ENCODE measurements at regions not wholly inside any gene's neighbourhood (a gene's known extent, or its start where the extent isn't known, plus 50 kb on each side); places are given as distances from the start of the nearest gene placed in this dataset.

DNA sequence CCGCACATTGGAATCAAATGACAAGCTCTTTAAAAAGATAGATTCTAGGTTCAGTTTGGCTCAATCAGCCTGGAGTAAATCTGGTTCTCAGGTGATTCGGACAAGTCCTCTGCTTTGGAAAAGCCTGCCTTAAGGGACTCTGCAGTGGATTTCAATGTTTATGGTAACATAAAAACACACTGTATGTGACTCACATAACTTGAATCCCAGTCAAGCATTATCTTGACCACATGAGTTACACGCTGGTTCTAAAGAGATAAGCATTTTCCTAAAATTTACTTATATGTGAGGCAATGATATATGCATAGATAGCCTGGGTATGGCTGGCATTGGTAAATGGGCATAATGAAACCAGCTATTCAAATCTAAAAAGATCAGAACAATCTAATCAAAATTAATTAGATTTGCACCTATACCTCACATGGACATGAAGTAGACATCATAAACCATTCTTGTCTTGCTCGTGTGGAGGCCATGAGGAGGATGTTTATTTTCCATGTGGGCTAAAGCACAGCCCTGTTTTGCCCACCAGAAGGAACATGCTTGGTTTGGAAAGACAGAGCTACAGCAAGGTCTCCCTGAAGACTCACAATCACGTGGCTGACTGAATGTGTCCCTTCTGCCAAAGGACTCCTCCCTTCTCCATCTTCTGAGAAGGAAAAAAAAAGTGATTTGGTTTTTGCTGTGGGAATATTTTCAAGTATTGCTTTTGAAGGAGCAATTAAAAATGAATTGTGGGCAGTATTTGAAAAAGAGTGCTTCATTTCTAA, 351.7 kb downstream of the DIRAS2 start:
- DNase-seq = no peak

DNA sequence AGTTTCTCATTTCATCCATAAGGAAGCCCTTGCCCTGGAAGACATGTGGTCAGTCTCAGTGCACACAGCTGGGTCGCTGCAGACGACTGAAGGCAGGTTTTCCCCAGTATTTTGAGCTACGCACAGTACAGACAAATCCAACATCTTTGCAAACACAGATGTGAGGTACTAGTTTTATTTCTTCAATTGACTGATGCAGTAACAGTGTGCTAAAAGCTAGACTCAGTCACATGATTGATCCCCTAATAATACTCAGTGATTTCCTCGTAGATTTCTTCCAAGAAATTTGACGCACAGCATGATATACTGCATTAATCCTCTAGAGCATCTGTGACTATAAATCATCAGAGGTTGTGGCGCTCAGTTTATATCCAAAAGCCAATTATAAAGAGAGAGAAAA, 346.1 kb downstream of the DIRAS2 start:
- no peak for DNase-seq

DNA sequence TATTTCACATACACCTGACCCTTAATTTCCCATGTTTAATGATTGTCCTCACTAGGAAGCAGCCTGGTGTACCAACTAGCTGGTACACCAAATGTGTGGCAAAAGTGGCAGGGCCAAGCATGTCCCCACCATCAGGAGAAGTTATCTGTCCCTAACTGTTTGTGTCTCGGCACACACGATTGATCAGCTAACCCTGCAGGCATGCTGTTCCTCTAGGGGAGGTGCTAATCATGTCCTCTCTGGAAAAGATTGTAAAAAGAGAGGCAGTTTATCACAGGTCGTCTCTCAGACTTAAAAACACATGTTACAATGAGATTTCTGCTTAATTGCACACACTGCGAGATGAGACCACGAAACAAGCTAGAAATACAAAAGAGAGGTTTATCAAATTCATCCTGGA, 342.7 kb downstream of the DIRAS2 start:
- DNase-seq = no peak

DNA sequence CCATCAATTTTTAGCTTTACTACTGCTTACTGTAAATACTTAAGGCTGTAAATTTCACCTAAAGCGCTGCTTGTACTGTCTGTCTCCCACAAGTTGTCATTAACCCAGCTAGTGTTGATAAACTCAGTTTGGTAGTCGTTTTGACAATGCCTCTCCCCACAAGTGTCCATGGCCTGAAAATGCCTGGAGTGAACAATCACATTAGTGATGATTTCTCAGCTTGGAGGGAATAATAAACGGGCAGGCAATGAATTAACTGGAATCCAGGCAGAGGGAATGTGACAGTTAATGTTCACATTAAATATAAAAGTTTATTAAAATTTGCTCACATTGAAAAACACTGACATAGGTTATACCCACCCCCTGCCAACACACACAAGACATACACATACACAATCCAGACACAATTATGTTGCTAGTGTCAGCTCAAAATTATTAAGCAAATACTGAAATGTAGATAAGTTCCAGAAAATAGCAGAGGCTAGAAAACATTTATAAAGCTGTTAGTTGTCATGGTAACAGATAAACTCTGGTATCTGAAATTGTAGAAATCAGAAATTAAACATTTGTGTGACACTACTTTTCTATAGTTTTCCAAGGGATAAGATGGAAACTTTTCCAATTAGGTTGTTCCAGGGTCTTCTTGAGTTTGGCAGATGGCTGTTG, 341.9 kb downstream of the DIRAS2 start:
- DNase-seq = no peak

DNA sequence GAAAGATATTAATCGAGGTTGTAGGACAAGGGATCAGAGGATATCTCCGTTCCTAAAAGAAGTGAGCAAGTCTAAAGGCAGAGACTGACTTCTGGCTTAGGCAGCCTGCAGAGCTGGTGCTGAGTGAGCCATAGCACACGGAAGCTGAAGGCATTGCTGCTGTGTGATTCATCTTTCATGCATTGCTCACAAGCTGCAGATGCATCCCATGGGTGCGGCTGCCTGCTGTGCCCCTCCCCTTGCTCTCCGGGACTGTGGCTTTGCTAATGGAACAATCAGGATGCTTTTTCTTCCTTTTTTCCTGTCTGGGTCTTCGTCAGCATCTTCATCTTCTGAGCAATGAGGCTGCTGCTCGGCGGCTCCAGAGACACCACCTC, 341.4 kb downstream of the DIRAS2 start:
- DNase-seq = no peak

DNA sequence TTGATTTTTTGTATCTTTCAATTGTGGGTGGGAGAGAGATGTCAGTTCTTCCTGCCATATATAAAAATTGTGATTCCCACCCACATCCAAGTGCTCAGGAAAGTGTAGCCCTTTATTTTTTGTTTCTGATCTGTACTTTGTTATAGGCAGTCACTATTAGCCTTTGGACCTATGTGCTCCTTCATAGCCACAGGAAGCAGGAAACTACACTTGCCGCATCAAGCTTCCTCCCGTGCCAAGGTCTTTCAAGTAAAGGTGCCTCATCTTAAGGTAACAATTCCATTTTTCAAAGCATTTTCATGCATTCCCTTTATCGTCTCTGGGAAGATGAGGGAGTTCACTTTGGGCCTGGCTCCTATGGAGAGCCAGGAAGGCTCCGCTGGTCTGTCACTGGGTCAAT, 339.0 kb downstream of the DIRAS2 start:
- DNase-seq = no peak

DNA sequence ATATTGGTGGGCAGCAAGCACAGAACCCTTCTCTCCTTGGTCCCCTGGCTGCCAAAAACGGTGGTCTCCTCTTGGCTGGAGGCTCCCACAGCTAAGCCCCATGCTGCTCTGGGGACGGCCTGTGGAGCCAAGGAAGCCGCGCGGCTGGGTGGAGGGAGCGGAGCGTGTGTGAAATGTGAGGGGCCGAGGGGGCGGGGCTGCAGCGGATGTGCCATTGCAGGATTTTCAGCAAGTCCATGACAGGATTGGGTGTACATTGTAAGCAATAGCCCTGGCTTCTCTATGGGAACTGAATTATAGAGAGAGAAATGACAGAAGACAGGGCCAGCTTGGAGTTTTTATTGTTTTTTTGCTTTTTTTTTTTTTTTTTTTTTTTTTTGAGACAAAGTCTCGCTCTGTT, 336.5 kb downstream of the DIRAS2 start:
- DNase-seq = no peak

DNA sequence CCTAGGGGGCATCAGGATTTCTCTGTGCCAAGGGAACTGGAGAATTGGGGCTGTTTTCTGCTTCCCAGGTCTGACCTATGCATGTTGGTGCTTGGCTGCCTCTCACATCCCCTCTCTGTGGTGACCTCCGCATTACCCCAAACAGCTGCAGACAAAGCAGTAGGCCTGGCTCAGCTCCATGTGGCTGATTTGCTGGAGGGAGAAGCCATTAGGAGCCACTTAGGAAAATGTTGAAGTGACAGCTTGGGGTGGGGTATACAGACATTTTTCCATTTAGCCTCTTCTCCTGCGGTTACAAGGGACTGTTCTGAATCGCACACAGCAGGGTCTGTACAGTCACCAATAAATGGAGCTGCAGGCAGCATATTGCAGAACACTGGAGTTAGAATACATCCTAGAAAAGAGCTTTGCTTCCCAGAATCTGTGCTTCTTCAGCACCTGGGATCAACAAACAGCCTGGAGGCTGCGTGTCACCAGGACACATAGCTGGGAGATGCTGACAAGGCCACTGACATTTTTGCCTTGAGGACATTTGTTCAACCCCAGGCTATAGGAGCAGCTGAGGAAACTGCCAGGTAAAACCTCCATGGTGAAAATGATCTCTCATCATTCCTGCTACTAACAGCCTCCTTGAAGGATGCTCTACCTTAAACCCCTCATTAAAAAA, 335.3 kb downstream of the DIRAS2 start:
- no peak for DNase-seq

DNA sequence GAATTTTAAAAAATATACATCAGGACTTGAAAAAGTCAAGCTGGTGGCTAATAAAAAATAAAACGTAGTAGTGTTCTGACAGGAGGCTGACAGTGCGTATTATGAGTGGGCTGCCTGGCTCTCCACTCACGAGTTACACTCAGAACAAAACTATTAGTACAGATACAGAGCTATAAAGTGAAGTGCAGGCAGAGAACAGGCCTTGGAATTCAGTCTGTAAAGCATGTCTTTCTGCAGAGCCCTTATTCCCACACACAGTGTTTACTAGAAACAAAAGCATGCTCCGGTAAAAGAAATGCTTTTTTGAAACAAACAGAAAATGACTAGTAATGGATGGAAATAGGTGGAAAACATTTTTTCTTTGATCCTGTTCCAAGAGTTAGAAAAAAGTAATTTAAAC, 334.7 kb downstream of the DIRAS2 start:
- DNase-seq = no peak

DNA sequence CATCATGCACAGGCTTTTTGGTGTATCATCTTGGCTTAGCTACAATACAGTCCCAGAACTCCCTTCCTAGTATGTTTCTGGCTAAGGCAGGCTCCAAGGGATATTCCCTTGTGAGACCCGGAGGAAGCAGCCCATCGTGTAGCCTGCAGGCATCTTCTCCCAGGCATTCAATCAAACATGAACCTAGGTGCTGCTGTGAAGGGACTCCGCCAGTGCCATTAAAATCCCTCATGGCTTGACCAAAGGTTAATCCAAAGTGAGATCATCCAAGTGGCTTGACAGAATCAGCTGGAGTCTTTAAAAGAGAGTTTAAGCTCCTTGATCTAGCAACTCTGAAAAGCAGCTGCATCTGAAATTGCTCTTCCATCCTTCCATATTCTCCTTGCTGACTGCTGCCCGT, 333.9 kb downstream of the DIRAS2 start:
- no peak for DNase-seq

DNA sequence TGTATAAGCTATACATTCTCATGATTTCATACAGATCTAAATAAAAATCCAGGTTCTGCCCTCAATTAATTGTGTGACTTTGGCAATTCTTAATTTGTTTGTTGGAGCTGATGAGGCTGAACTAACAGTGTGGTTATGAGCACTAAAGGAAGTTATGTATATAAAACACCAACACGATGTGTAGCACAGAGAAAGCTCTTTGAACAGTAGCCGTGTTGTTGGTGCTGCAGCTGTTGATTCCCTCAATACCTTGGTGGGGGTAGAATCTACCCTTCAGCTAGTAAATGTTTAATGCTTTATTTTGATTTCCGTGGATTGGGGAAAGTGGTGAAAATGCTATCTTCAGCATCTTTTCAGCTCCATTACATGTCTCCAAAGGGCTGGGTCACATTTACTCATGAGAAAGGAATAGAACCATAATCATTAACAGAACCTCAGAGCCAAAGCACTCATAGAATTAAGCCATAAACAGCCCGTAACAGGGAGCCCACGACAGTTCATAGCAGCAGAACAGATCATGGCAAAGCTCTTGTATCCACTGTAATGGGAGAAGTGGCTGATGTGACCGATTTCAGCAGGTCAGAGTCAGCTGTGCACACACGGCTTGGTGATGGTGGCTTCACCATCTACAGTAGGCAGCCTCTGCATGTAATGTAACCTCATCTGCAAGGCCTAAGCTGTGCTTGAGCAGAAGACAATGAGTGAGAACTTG, 332.7 kb downstream of the DIRAS2 start:
- DNase-seq = no peak

DNA sequence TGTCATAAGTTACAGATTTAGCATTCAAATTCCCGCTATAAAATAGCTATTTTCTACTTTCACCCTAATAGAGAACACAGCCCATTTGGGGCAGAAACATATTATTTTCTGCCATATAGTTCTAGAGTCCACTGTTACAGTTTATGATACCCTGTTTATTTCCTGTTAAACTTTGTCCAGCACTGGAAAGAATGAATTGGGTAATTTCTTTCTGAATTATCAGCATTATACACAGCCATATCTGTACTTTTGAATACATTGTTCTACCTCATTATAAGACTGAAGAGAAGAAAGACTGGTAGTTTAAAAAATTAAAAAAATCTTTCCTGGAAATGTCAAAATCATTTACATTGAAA, 332.1 kb downstream of the DIRAS2 start:
- DNase-seq = no peak

DNA sequence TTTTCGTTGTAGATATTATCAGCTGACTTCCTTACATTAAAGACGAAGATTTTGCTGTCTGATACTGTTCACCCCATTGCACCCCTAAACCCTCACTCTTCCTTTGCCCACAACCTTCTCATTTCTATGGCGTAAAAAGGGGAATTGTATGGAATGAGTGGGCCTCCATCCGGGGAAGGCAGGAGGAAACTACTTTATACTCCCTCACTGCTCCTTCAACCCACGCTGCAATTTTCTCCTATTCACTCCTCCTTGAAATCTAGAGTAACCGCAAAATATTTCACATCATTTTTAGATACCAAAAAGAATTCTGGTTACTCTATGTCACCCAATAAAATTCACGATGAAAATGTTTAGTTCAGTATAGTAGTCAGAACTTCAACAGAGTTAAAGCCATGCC, 330.8 kb downstream of the DIRAS2 start:
- DNase-seq = no peak

DNA sequence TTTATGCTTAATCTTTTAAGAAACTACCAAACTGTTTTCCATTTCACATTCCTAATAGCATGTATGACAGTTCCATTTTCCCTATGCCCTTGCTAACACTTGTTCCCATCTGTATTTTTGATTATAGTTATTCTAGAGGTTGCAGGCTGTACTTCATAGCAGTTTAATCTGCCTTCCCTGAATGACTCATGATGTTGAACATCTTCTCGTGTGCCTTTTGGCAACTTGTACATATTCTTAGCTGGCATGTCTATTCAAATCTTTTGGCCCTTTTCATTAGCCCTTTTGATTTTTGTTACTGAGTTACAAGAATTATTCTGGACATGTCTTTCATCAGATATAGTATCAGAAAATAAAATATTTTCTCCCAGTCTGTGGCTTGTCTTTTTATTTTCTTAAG, 320.3 kb downstream of the DIRAS2 start:
- no peak for DNase-seq

DNA sequence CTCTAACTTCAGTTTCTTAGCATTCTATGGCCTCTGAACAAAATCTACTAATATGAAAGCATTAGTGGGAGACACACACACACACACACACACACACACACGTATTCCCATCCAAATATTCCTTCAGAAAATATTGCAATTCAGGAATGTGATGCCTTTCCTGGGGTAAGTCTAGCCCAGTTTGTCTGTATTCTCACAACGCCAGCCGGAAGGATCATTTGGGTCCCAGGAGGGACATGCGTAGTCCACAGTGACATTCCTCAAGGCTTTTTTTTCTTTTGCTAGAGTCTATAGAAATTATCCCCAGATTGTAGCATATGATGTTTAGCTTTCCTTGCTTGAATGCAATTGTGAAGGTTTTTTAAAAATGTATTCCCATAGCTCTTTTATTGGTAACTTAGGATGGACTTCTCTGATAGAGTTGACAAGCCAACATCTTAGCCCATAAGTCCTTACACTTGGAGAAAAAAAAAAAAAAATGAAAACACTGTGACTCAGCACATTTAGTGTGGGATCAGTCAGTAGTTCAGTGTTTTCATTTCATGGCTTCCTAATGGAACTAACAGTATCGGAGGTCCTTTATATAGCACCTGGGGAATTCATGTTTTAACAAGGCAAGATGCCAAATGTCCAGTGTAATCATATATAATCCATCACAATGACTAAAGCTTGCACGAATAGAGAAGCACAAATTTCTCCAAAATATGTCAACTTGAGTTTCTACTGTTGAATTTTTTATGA, 316.5 kb downstream of the DIRAS2 start:
- DNase-seq = no peak

DNA sequence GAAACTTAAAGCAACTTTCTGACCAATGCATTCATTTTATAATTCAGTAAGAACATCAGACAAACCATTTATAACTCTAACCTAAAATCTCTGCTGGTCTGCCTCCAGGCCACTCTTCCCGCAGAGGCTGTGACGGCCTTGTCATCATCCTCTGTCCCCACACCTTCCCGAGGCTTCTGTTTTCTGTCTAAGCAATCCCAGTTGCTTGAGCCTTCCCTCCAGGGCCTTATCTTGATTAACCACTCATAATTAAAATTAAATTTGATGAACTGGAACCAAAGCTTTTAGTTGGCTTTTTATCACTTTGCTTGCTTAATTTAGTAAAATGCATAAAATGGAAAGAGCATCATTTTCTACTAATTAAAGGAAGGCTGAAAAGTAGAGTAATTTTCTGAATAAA, 312.4 kb downstream of the DIRAS2 start:
- DNase-seq = no peak

DNA sequence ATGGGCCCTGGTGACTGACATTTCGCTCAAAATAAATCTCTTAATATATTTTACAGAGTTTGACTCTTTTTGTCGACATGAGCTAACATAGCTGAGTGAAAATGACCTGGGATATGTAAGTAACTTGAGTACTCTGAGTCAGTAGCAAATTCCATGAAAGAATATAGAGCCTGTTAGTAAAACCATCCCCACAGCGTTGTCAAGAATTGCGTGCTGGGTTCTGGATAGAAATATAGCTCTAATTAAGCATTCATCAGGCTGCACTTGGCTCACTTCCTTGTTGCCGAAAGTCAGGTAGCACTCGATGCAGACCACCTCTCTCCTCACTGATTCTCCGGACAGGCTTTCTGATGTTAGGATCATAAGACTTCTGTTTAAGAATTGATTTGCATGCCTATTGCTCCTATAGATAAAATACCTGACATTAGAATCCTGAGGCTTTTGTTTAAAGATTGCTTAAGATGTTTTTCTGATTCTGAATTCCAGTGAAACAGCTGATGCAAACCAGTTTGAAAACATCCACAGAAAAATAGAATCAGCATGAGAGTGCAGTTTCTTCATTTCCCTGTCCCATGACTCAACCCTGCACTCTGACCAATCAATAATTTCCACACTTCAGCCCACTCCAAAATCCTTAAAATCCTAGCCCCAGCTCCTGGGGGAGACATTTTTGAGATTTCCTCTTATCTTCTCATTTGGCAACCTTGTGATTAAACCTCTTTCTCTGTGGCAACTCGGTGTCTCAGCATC, 310.6 kb downstream of the DIRAS2 start:
- DNase-seq = no peak

DNA sequence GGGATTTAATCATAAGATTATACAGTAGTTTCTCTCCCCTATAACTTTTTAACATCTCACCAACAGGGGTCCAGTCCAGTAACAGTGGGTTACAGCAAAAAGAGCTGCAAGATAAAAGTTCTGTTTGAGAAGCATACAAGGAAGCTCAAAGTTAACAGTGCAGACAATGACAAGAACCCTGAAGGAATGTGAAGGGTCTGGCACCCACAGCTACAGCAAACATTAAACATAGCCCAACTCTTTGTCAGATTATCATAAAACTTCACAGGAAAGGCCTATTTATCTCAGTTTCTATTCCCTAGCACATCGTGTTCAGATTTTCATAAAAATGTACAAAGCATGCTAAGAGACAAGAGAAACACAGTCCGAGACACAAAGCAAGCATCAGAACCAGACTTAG, 309.4 kb downstream of the DIRAS2 start:
- DNase-seq = no peak

DNA sequence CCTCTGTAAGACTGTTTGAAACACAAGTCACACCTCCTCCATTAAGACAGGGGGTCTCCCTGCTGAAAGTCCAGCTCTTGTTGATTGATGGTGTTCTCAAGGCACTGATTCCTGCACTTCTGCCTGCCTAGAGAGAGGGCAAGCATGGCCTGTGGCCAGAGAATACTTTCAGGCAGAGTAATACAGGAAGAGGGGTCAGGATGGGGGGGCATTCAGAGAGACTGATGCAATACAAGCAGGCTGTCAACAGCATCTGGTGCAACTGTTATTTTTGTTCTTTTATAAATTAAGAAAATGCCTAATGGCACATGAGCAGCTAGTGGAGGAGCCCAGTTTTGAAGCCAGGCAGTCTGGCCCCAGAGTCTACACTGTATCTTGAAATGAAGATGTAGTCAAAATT, 302.2 kb downstream of the DIRAS2 start:
- no peak for DNase-seq

DNA sequence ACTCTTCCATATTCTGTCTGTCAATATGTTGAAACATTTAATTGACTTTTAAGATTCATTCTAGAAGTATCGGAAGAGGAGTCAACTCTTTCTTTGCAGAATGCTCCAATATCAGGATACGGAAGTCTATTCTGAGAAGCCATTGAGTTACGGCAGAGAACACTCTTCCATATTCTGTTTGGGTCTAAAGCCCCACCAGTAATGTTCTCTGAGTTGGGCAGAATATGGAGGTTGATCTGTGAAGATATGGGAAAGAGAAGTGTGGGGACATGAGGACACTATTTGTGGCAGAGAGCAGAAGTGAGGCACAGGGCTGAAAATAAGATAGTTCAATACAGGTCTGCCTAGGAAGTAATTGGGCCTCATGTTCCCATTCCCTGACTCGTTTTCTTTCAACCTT, 300.0 kb downstream of the DIRAS2 start:
- no peak for DNase-seq

DNA sequence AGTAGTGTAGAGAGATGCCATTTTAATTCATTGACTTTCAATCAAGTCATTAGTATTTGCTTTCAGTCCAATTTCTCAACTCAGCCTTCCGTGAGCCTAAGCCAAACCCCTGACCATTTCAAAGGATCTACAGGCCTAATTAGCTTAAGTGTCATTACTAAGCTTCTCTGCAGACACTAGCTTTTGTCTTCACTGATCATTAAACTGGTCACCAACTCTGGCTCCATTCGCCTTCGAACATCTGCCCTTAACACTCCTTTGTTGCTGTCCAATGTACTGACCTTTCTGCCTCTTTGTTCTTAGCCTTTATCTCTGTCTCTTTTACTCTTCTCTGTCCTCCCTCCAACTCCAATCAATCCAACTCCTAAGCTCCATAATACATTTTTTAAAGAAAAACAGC, 299.3 kb downstream of the DIRAS2 start:
- DNase-seq = no peak

DNA sequence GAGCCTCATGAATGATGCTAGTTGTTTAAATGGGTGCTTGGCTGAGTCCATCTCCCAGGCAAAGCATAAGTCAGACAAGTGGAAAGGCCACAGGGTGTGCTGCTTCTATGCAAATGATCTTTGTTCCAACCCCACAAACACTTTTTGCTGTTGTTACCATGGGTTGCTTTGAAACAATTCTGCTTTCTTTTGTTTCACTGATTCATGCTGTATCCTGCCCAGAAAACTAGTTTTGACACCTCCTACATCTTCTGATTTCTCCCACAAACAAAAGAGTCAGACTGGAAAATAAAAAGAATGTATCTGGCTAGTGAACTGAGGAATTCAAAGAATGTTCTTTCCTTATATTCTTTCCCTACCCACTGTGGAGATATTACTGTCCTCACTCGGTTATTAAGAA, 298.6 kb downstream of the DIRAS2 start:
- DNase-seq = no peak
